WTC11 (cell line): ENCODE measurements at regions not wholly inside any gene's neighbourhood (a gene's known extent, or its start where the extent isn't known, plus 50 kb on each side); places are given as distances from the start of the nearest gene placed in this dataset.

Experiments
- ATAC-seq: fragments of 200-7000 bp; cut with Tn5 transposase; 2 replicates; pipeline ENCODE4 v1.10.0; 2021; ENCODE audit warnings: mild to moderate bottlenecking, moderate library complexity
- CTCF ChIA-PET: fragments of 300-600 bp; sonication (Branson Sonifier 250); formaldehyde crosslinking; loops from one replicate; lab custom pipeline; 2021; ENCODE audit warnings: antibody characterized with exemption; lab: Charles Lee
- POLR2A ChIA-PET: fragments of 350-600 bp; sonication (Branson Sonifier 250); formaldehyde crosslinking; loops from one replicate; lab custom pipeline; 2021; ENCODE audit warnings: antibody characterized with exemption; lab: Charles Lee
- DNase-seq: peaks from one replicate; pipeline ENCODE4 v3.0.0; 2021; ENCODE audit warnings: low spot score
- H3K27ac Mint-ChIP-seq: 2 replicates; pipeline ENCODE4 v1.8.0; 2021; ENCODE audit warnings: mixed read lengths
- H3K27me3 Mint-ChIP-seq: 2 replicates; pipeline ENCODE4 v1.8.0; 2021; ENCODE audit warnings: low read depth, mild to moderate bottlenecking, moderate library complexity, mixed read lengths
- H3K36me3 Mint-ChIP-seq: 2 replicates; pipeline ENCODE4 v1.8.0; 2021; ENCODE audit warnings: mixed read lengths
- H3K4me1 Mint-ChIP-seq: 2 replicates; pipeline ENCODE4 v1.8.0; 2022; ENCODE audit warnings: mixed read lengths
- H3K4me3 Mint-ChIP-seq: 2 replicates; pipeline ENCODE4 v1.8.0; 2021; ENCODE audit warnings: mild to moderate bottlenecking, moderate library complexity, mixed read lengths
- H3K9me3 Mint-ChIP-seq: 2 replicates; pipeline ENCODE4 v1.8.0; 2021; ENCODE audit warnings: mixed read lengths
- CDX4 ChIP-seq: fragments of 250-450 bp; sonication (Bioruptor Pico); IDR thresholded peaks from 2 replicates; pipeline ENCODE4 v1.9.0; 2021; ENCODE audit warnings: moderate library complexity, mild to moderate bottlenecking, inconsistent platforms, borderline replicate concordance
- CREB1 ChIP-seq: sonication (generic); formaldehyde crosslinking; IDR thresholded peaks from 2 replicates; pipeline ENCODE4 v1.8.0; 2023; ENCODE audit warnings: mild to moderate bottlenecking, missing genetic modification reagents
- CREM ChIP-seq: sonication (generic); formaldehyde crosslinking; IDR thresholded peaks from 2 replicates; pipeline ENCODE4 v1.8.1; 2022; ENCODE audit warnings: mild to moderate bottlenecking, missing genetic modification reagents, moderate library complexity
- CTCF ChIP-seq: fragments of 200-600 bp; IDR thresholded peaks from 2 replicates; pipeline ENCODE4 v1.8.0; 2022; ENCODE audit warnings: antibody characterized with exemption
- E2F4 ChIP-seq: sonication (generic); formaldehyde crosslinking; IDR thresholded peaks from 2 replicates; pipeline ENCODE4 v1.8.1; 2022; ENCODE audit warnings: low read depth, mild to moderate bottlenecking, moderate library complexity, missing genetic modification reagents, borderline replicate concordance
- FOXJ3 ChIP-seq: sonication (generic); formaldehyde crosslinking; IDR thresholded peaks from 2 replicates; pipeline ENCODE4 v1.9.0; 2021; ENCODE audit warnings: missing genetic modification reagents, mild to moderate bottlenecking, borderline replicate concordance
- IRF1 ChIP-seq: sonication (generic); formaldehyde crosslinking; IDR thresholded peaks from 2 replicates; pipeline ENCODE4 v1.8.0; 2023; ENCODE audit warnings: missing genetic modification reagents
- IRF2 ChIP-seq: sonication (generic); formaldehyde crosslinking; IDR thresholded peaks from 2 replicates; pipeline ENCODE4 v1.8.0; 2022; ENCODE audit warnings: low read depth, missing genetic modification reagents, borderline replicate concordance
- JUN ChIP-seq: sonication (generic); formaldehyde crosslinking; IDR thresholded peaks from 2 replicates; pipeline ENCODE4 v1.8.0; 2023; ENCODE audit warnings: mild to moderate bottlenecking, missing genetic modification reagents
- MXD4 ChIP-seq: fragments of 250-450 bp; sonication (Bioruptor Pico); IDR thresholded peaks from 2 replicates; pipeline ENCODE4 v1.8.0; 2021; ENCODE audit warnings: mild to moderate bottlenecking, moderate library complexity, borderline replicate concordance
- RORB ChIP-seq: fragments of 250-450 bp; sonication (Bioruptor Pico); IDR thresholded peaks from 2 replicates; pipeline ENCODE4 v1.9.0; 2021; ENCODE audit warnings: mild to moderate bottlenecking
- TEAD1 ChIP-seq: sonication (generic); formaldehyde crosslinking; IDR thresholded peaks from 2 replicates; pipeline ENCODE4 v1.8.0; 2022; ENCODE audit warnings: mild to moderate bottlenecking, missing genetic modification reagents
- TEAD4 ChIP-seq: sonication (generic); formaldehyde crosslinking; IDR thresholded peaks from 2 replicates; pipeline ENCODE4 v1.8.0; 2022; ENCODE audit warnings: mild to moderate bottlenecking, missing genetic modification reagents
- ZBTB21 ChIP-seq: sonication (generic); formaldehyde crosslinking; IDR thresholded peaks from 2 replicates; pipeline ENCODE4 v1.8.1; 2023; ENCODE audit warnings: mild to moderate bottlenecking, missing genetic modification reagents, borderline replicate concordance
- ZNF138 ChIP-seq: sonication (generic); formaldehyde crosslinking; conservative IDR thresholded peaks from 2 replicates; pipeline ENCODE4 v1.8.1; 2022; ENCODE audit warnings: mild to moderate bottlenecking, moderate library complexity, missing genetic modification reagents
- ZNF219 ChIP-seq: sonication (generic); formaldehyde crosslinking; IDR thresholded peaks from 2 replicates; pipeline ENCODE4 v1.8.0; 2023; ENCODE audit warnings: missing genetic modification reagents, mild to moderate bottlenecking, borderline replicate concordance
- ZNF317 ChIP-seq: sonication (generic); formaldehyde crosslinking; IDR thresholded peaks from 2 replicates; pipeline ENCODE4 v1.8.1; 2023; ENCODE audit warnings: low read depth, mild to moderate bottlenecking, moderate library complexity, missing genetic modification reagents, borderline replicate concordance
- ZNF396 ChIP-seq: fragments of 250-450 bp; sonication (Bioruptor Pico); IDR thresholded peaks from 2 replicates; pipeline ENCODE4 v1.8.0; 2021; ENCODE audit warnings: mild to moderate bottlenecking, moderate library complexity, borderline replicate concordance

- TF ChIP-seq CREM (CRISPR knock-in tag) = no peak
- no peak for TF ChIP-seq ZNF138
- no peak for TF ChIP-seq IRF2
These were observed 576.7 kb upstream of the PCDH9 start (continued) for GRCh38 chr13:67806796-67807195.

GRCh38 chr13:67803118-67803517, 573.0 kb upstream of the PCDH9 start:
- CTCF ChIA-PET = no interaction called here
- no peak for ATAC-seq
- peak overlapping the region; percentile 27; the same call in 1 of the 2 replicates for H3K27ac Mint-ChIP-seq

GRCh38 chr13:67792151-67792676, 562.1 kb upstream of the PCDH9 start:
- no peak overlapping the region for H3K4me3 Mint-ChIP-seq
- no peak for TF ChIP-seq ZNF317 (CRISPR knock-in tag)
- no peak for TF ChIP-seq ZBTB21 (CRISPR knock-in tag)
- TF ChIP-seq CTCF = no peak
- no peak for TF ChIP-seq RORB (CRISPR knock-in tag)
- ChIA-PET POLR2A (no interaction called here), CTCF (no interaction called here)
- no peaks in the 10 kb centered on the region for H3K36me3 Mint-ChIP-seq
- DNase-seq (no peak), ATAC-seq (no peak)
- no peak overlapping the region for H3K27ac Mint-ChIP-seq
- H3K9me3 Mint-ChIP-seq = peaks cover 5% of the 10 kb centered on the region
- H3K27me3 Mint-ChIP-seq = no peaks in the 10 kb centered on the region
- peaks cover 4% of the 10 kb centered on the region; the same call in 1 of the 2 replicates for H3K4me1 Mint-ChIP-seq

More at GRCh38 chr13:67803118-67803517, 573.0 kb upstream of the PCDH9 start:
- H3K36me3 Mint-ChIP-seq = peaks cover 10% of the 10 kb centered on the region
- peaks cover 12% of the 10 kb centered on the region for H3K9me3 Mint-ChIP-seq
- no peaks in the 10 kb centered on the region for H3K27me3 Mint-ChIP-seq
- H3K4me1 Mint-ChIP-seq = peaks cover 22% of the 10 kb centered on the region
- POLR2A ChIA-PET = no interaction called here
- DNase-seq = no peak
- no peak for TF ChIP-seq IRF1 (CRISPR knock-in tag)
- TF ChIP-seq MXD4 (CRISPR knock-in tag) = no peak
- TF ChIP-seq ZNF396 (CRISPR knock-in tag) = no peak
- no peak overlapping the region for H3K4me3 Mint-ChIP-seq

GRCh38 chr13:67791047-67791446, 560.9 kb upstream of the PCDH9 start:
- TF ChIP-seq CDX4 (CRISPR knock-in tag) (no peak), TEAD4 (no peak), TEAD1 (CRISPR knock-in tag) (no peak), E2F4 (CRISPR knock-in tag) (no peak), JUN (CRISPR knock-in tag) (no peak), ZNF219 (CRISPR knock-in tag) (no peak), FOXJ3 (CRISPR knock-in tag) (no peak), CREB1 (CRISPR knock-in tag) (no peak)
- TF ChIP-seq, all 79 proteins: peak for 0
- ChIA-PET POLR2A (no interaction called here), CTCF (no interaction called here)
- ATAC-seq (no peak), DNase-seq (no peak)
- peaks cover 4% of the 10 kb centered on the region; the same call in 1 of the 2 replicates for H3K4me1 Mint-ChIP-seq
- H3K27me3 Mint-ChIP-seq = no peaks in the 10 kb centered on the region
- no peaks in the 10 kb centered on the region for H3K36me3 Mint-ChIP-seq
- no peak overlapping the region for H3K27ac Mint-ChIP-seq
- H3K9me3 Mint-ChIP-seq = peaks cover 5% of the 10 kb centered on the region
- H3K4me3 Mint-ChIP-seq = no peak overlapping the region
